WTC11 (cell line): ENCODE measurements at regions not wholly inside any gene's neighbourhood (a gene's known extent, or its start where the extent isn't known, plus 50 kb on each side); places are given as distances from the start of the nearest gene placed in this dataset.

ENCODE experiments used
- ATAC-seq: fragments of 200-7000 bp; cut with Tn5 transposase; 2 replicates; pipeline ENCODE4 v1.10.0; 2021; ENCODE audit warnings: mild to moderate bottlenecking, moderate library complexity
- CTCF ChIA-PET: fragments of 300-600 bp; sonication (Branson Sonifier 250); formaldehyde crosslinking; loops from one replicate; lab custom pipeline; 2021; ENCODE audit warnings: antibody characterized with exemption; lab: Charles Lee
- POLR2A ChIA-PET: fragments of 350-600 bp; sonication (Branson Sonifier 250); formaldehyde crosslinking; loops from one replicate; lab custom pipeline; 2021; ENCODE audit warnings: antibody characterized with exemption; lab: Charles Lee
- DNase-seq: peaks from one replicate; pipeline ENCODE4 v3.0.0; 2021; ENCODE audit warnings: low spot score
- H3K27ac Mint-ChIP-seq: 2 replicates; pipeline ENCODE4 v1.8.0; 2021; ENCODE audit warnings: mixed read lengths
- H3K27me3 Mint-ChIP-seq: 2 replicates; pipeline ENCODE4 v1.8.0; 2021; ENCODE audit warnings: low read depth, mild to moderate bottlenecking, moderate library complexity, mixed read lengths
- H3K36me3 Mint-ChIP-seq: 2 replicates; pipeline ENCODE4 v1.8.0; 2021; ENCODE audit warnings: mixed read lengths
- H3K4me1 Mint-ChIP-seq: 2 replicates; pipeline ENCODE4 v1.8.0; 2022; ENCODE audit warnings: mixed read lengths
- H3K4me3 Mint-ChIP-seq: 2 replicates; pipeline ENCODE4 v1.8.0; 2021; ENCODE audit warnings: mild to moderate bottlenecking, moderate library complexity, mixed read lengths
- H3K9me3 Mint-ChIP-seq: 2 replicates; pipeline ENCODE4 v1.8.0; 2021; ENCODE audit warnings: mixed read lengths
- AFF4 ChIP-seq: sonication (generic); formaldehyde crosslinking; IDR thresholded peaks from 2 replicates; pipeline ENCODE4 v1.8.1; 2023; ENCODE audit warnings: mild to moderate bottlenecking, missing genetic modification reagents, borderline replicate concordance
- CBFB ChIP-seq: sonication (generic); formaldehyde crosslinking; IDR thresholded peaks from 2 replicates; pipeline ENCODE4 v1.8.1; 2022; ENCODE audit warnings: mild to moderate bottlenecking, low read depth, missing genetic modification reagents
- CDX4 ChIP-seq: fragments of 250-450 bp; sonication (Bioruptor Pico); IDR thresholded peaks from 2 replicates; pipeline ENCODE4 v1.9.0; 2021; ENCODE audit warnings: moderate library complexity, mild to moderate bottlenecking, inconsistent platforms, borderline replicate concordance
- ERG ChIP-seq: fragments of 250-450 bp; sonication (Bioruptor Pico); IDR thresholded peaks from 2 replicates; pipeline ENCODE4 v1.8.0; 2021; ENCODE audit warnings: mild to moderate bottlenecking
- ETV6 ChIP-seq: sonication (generic); formaldehyde crosslinking; IDR thresholded peaks from 2 replicates; pipeline ENCODE4 v1.8.1; 2022; ENCODE audit warnings: mild to moderate bottlenecking, missing genetic modification reagents
- FOXK1 ChIP-seq: sonication (generic); formaldehyde crosslinking; IDR thresholded peaks from 2 replicates; pipeline ENCODE4 v1.8.0; 2022; ENCODE audit warnings: mild to moderate bottlenecking, moderate library complexity, missing genetic modification reagents
- FOXP4 ChIP-seq: sonication (generic); formaldehyde crosslinking; IDR thresholded peaks from 2 replicates; pipeline ENCODE4 v1.8.0; 2022; ENCODE audit warnings: mild to moderate bottlenecking, missing genetic modification reagents
- IRF2 ChIP-seq: sonication (generic); formaldehyde crosslinking; IDR thresholded peaks from 2 replicates; pipeline ENCODE4 v1.8.0; 2022; ENCODE audit warnings: low read depth, missing genetic modification reagents, borderline replicate concordance
- JUN ChIP-seq: sonication (generic); formaldehyde crosslinking; IDR thresholded peaks from 2 replicates; pipeline ENCODE4 v1.8.0; 2023; ENCODE audit warnings: mild to moderate bottlenecking, missing genetic modification reagents
- MAX ChIP-seq: sonication (generic); formaldehyde crosslinking; IDR thresholded peaks from 2 replicates; pipeline ENCODE4 v1.8.0; 2022; ENCODE audit warnings: mild to moderate bottlenecking, missing genetic modification reagents
- NFE2L1 ChIP-seq: sonication (generic); formaldehyde crosslinking; IDR thresholded peaks from 2 replicates; pipeline ENCODE4 v1.8.1; 2023; ENCODE audit warnings: missing genetic modification reagents
- NR1H2 ChIP-seq: sonication (generic); formaldehyde crosslinking; IDR thresholded peaks from 2 replicates; pipeline ENCODE4 v1.9.0; 2021; ENCODE audit warnings: mild to moderate bottlenecking, moderate library complexity, missing genetic modification reagents
- OVOL2 ChIP-seq: fragments of 250-450 bp; sonication (Bioruptor Pico); IDR thresholded peaks from 2 replicates; pipeline ENCODE4 v1.9.0; 2021; ENCODE audit warnings: mild to moderate bottlenecking, borderline replicate concordance
- RELA ChIP-seq: sonication (generic); formaldehyde crosslinking; IDR thresholded peaks from 2 replicates; pipeline ENCODE4 v1.8.1; 2022; ENCODE audit warnings: missing genetic modification reagents, mild to moderate bottlenecking, borderline replicate concordance
- TCF7 ChIP-seq: sonication (generic); formaldehyde crosslinking; IDR thresholded peaks from 2 replicates; pipeline ENCODE4 v1.8.0; 2022; ENCODE audit warnings: mild to moderate bottlenecking, low read depth, missing genetic modification reagents, moderate library complexity
- USF2 ChIP-seq: sonication (generic); formaldehyde crosslinking; IDR thresholded peaks from 2 replicates; pipeline ENCODE4 v1.8.1; 2023; ENCODE audit warnings: mild to moderate bottlenecking, missing genetic modification reagents, moderate library complexity
- ZNF138 ChIP-seq: sonication (generic); formaldehyde crosslinking; conservative IDR thresholded peaks from 2 replicates; pipeline ENCODE4 v1.8.1; 2022; ENCODE audit warnings: mild to moderate bottlenecking, moderate library complexity, missing genetic modification reagents
- ZNF219 ChIP-seq: sonication (generic); formaldehyde crosslinking; IDR thresholded peaks from 2 replicates; pipeline ENCODE4 v1.8.0; 2023; ENCODE audit warnings: missing genetic modification reagents, mild to moderate bottlenecking, borderline replicate concordance
- ZNF416 ChIP-seq: fragments of 250-450 bp; sonication (Bioruptor Pico); IDR thresholded peaks from 2 replicates; pipeline ENCODE4 v1.9.0; 2021; ENCODE audit warnings: mild to moderate bottlenecking, inconsistent platforms
- ZNF423 ChIP-seq: fragments of 250-450 bp; sonication (Bioruptor Pico); IDR thresholded peaks from 2 replicates; pipeline ENCODE4 v2.1.2; 2022; ENCODE audit warnings: mild to moderate bottlenecking, moderate library complexity
- ZNF671 ChIP-seq: fragments of 250-450 bp; sonication (Bioruptor Pico); IDR thresholded peaks from 2 replicates; pipeline ENCODE4 v1.8.0; 2021; ENCODE audit warnings: mild to moderate bottlenecking
- TF ChIP-seq, protein P1 (sequence below): fragments of 250-450 bp; sonication (Bioruptor Pico); IDR thresholded peaks from 2 replicates; pipeline ENCODE4 v1.9.0; 2021; ENCODE audit warnings: mild to moderate bottlenecking
- TF ChIP-seq, protein P2 (sequence below): sonication (generic); formaldehyde crosslinking; IDR thresholded peaks from 2 replicates; pipeline ENCODE4 v1.8.1; 2023; ENCODE audit warnings: mild to moderate bottlenecking, missing genetic modification reagents, moderate library complexity

- no peak for ATAC-seq
- no peaks in the 10 kb centered on the region for H3K27me3 Mint-ChIP-seq
- DNase-seq: no peak
- no peaks in the 10 kb centered on the region for H3K36me3 Mint-ChIP-seq
- POLR2A ChIA-PET: no interaction called here
- no peak overlapping the region for H3K4me3 Mint-ChIP-seq
- no peak for TF ChIP-seq IRF2 (CRISPR knock-in tag)
- no peak for TF ChIP-seq FOXK1 (CRISPR knock-in tag)
- TF ChIP-seq FOXP4 (CRISPR knock-in tag): no peak
- TF ChIP-seq, protein P1, sequence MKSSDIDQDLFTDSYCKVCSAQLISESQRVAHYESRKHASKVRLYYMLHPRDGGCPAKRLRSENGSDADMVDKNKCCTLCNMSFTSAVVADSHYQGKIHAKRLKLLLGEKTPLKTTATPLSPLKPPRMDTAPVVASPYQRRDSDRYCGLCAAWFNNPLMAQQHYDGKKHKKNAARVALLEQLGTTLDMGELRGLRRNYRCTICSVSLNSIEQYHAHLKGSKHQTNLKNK: no peak
- TF ChIP-seq JUN (CRISPR knock-in tag): no peak
- TF ChIP-seq ETV6 (CRISPR knock-in tag): no peak
- TF ChIP-seq ERG (CRISPR knock-in tag): no peak
- TF ChIP-seq, protein P2, sequence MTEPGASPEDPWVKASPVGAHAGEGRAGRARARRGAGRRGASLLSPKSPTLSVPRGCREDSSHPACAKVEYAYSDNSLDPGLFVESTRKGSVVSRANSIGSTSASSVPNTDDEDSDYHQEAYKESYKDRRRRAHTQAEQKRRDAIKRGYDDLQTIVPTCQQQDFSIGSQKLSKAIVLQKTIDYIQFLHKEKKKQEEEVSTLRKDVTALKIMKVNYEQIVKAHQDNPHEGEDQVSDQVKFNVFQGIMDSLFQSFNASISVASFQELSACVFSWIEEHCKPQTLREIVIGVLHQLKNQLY (CRISPR knock-in tag): no peak
- TF ChIP-seq NFE2L1 (CRISPR knock-in tag): no peak
- TF ChIP-seq MAX: no peak
- no peak for TF ChIP-seq NR1H2
- no peak for TF ChIP-seq USF2 (CRISPR knock-in tag)
- no peak for TF ChIP-seq OVOL2 (CRISPR knock-in tag)
- TF ChIP-seq ZNF416 (CRISPR knock-in tag): no peak
- no peak for TF ChIP-seq TCF7 (CRISPR knock-in tag)
- no peak for TF ChIP-seq ZNF671 (CRISPR knock-in tag)
- no peak for TF ChIP-seq CBFB (CRISPR knock-in tag)
- 0 out of 2 replicates have a peak, but pooled peaks cover 3% of the 10 kb centered on the region for H3K9me3 Mint-ChIP-seq
- H3K27ac Mint-ChIP-seq: no peak overlapping the region
- CTCF ChIA-PET: no interaction called here
- peaks cover 4% of the 10 kb centered on the region for H3K4me1 Mint-ChIP-seq
Observed at GRCh38 chrX:95675794-95676193, 1008.8 kb upstream of the DIAPH2 start.

GRCh38 chrX:95678679-95679078 is 1006.0 kb upstream of the DIAPH2 start:
- CTCF ChIA-PET: no interaction called here
- no peaks in the 10 kb centered on the region for H3K36me3 Mint-ChIP-seq
- no peaks in the 10 kb centered on the region for H3K27me3 Mint-ChIP-seq
- POLR2A ChIA-PET: no interaction called here
- H3K4me3 Mint-ChIP-seq: no peak overlapping the region
- ATAC-seq (no peak), DNase-seq (no peak)
- H3K4me1 Mint-ChIP-seq: peaks cover 4% of the 10 kb centered on the region
- no peak overlapping the region for H3K27ac Mint-ChIP-seq
- H3K9me3 Mint-ChIP-seq: no peaks in the 10 kb centered on the region
- TF ChIP-seq RELA (CRISPR knock-in tag): no peak
- TF ChIP-seq ZNF219 (CRISPR knock-in tag): no peak
- no peak for TF ChIP-seq ZNF671 (CRISPR knock-in tag)
- no peak for TF ChIP-seq ZNF423 (CRISPR knock-in tag)
- TF ChIP-seq ZNF138 (CRISPR knock-in tag): no peak
- TF ChIP-seq AFF4 (CRISPR knock-in tag): no peak
- no peak for TF ChIP-seq CDX4 (CRISPR knock-in tag)
